DOHH2 (cell line): ENCODE measurements at regions not wholly inside any gene's neighbourhood (a gene's known extent, or its start where the extent isn't known, plus 50 kb on each side); places are given as distances from the start of the nearest gene placed in this dataset.

Experiments
- EZH2phosphoT487 ChIP-seq: fragments of 200-600 bp; sonication (generic); IDR thresholded peaks from 2 replicates; pipeline ENCODE4 v1.6.1; 2017; ENCODE audit warnings: borderline replicate concordance, mild to moderate bottlenecking, antibody characterized with exemption, low read length, moderate library complexity, mixed read lengths
- TF ChIP-seq, protein P1 (sequence below): fragments of 200-600 bp; sonication (generic); IDR thresholded peaks from one replicate; pipeline ENCODE4 v1.5.1; 2014; ENCODE audit warnings: antibody characterized with exemption, mild to moderate bottlenecking, low read depth, low read length; ENCODE audit not compliant: poor library complexity, severe bottlenecking

GRCh38 chr14:98943907-98944306, 328.1 kb downstream of the BCL11B start:
- TF ChIP-seq, protein P1, sequence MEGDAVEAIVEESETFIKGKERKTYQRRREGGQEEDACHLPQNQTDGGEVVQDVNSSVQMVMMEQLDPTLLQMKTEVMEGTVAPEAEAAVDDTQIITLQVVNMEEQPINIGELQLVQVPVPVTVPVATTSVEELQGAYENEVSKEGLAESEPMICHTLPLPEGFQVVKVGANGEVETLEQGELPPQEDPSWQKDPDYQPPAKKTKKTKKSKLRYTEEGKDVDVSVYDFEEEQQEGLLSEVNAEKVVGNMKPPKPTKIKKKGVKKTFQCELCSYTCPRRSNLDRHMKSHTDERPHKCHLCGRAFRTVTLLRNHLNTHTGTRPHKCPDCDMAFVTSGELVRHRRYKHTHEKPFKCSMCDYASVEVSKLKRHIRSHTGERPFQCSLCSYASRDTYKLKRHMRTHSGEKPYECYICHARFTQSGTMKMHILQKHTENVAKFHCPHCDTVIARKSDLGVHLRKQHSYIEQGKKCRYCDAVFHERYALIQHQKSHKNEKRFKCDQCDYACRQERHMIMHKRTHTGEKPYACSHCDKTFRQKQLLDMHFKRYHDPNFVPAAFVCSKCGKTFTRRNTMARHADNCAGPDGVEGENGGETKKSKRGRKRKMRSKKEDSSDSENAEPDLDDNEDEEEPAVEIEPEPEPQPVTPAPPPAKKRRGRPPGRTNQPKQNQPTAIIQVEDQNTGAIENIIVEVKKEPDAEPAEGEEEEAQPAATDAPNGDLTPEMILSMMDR: no peak
- TF ChIP-seq EZH2phosphoT487: no peak
